ENCODE measurements at regions not wholly inside any gene's neighbourhood (a gene's known extent, or its start where the extent isn't known, plus 50 kb on each side); places are given as distances from the start of the nearest gene placed in this dataset.

DNA sequence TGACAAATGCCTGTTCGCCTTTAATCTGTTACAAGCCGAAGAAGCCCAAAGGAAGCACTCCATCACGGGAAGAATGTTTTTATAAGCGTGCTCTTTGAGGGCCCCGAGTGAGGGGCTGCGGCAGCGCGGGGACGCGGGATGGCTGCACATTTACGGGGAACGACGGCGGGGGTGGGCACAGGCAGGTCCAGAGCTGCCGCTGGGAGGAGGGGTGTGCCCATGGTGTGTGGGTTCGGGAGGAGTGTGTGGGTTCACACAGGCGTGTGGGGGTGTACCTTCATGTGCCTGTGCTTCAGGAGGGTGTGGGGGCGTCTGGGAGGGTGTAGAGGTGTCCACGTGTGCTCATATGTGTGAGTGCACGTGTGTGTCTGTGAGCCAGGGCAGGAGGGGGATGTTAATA lies 155.9 kb upstream of the ZC3H12A start:
- H3K36me3 ChIP-seq (ENCODE audit: control insufficient read depth, insufficient read depth, low read length) = no peaks in the 10 kb centered on the region
- H3K9ac ChIP-seq (ENCODE audit: insufficient read depth, low read length) = no peak overlapping the region
- H3K4me1 ChIP-seq (ENCODE audit: control insufficient read depth, extremely low read depth, insufficient read depth, low read length) = no peaks in the 10 kb centered on the region
- no peak overlapping the region for H2AFZ ChIP-seq (ENCODE audit: low read length)
- H3K27ac ChIP-seq (ENCODE audit: insufficient read depth, low read length) = no peak overlapping the region
- no peaks in the 10 kb centered on the region for H3K79me2 ChIP-seq (ENCODE audit: control insufficient read depth, insufficient read depth, low read length)
- H4K20me1 ChIP-seq (ENCODE audit: control insufficient read depth, extremely low read depth, insufficient read depth, low read length) = no peaks in the 10 kb centered on the region
- TF ChIP-seq, protein P1, sequence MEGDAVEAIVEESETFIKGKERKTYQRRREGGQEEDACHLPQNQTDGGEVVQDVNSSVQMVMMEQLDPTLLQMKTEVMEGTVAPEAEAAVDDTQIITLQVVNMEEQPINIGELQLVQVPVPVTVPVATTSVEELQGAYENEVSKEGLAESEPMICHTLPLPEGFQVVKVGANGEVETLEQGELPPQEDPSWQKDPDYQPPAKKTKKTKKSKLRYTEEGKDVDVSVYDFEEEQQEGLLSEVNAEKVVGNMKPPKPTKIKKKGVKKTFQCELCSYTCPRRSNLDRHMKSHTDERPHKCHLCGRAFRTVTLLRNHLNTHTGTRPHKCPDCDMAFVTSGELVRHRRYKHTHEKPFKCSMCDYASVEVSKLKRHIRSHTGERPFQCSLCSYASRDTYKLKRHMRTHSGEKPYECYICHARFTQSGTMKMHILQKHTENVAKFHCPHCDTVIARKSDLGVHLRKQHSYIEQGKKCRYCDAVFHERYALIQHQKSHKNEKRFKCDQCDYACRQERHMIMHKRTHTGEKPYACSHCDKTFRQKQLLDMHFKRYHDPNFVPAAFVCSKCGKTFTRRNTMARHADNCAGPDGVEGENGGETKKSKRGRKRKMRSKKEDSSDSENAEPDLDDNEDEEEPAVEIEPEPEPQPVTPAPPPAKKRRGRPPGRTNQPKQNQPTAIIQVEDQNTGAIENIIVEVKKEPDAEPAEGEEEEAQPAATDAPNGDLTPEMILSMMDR (conservative IDR thresholded peaks at IDR 0.05 in 1 of 2, IDR thresholded peaks at IDR 0.05 in 1 of 2; ENCODE audit: low read depth in 1 of 2, low read length in 2 of 2) = no peak
- no peak for TF ChIP-seq EZH2 (IDR thresholded peaks at IDR 0.05; ENCODE audit: low read length, missing control alignments)
- DNase-seq (ENCODE audit: low read depth in 2 of 2) = no peak
- H3K4me3 ChIP-seq (replicated peaks in 1 of 4; ENCODE audit: control extremely low read depth in 1 of 4, insufficient read depth in 1 of 4, low read depth in 3 of 4, low read length in 4 of 4) = no peak overlapping the region
- no peaks in the 10 kb centered on the region for H3K9me3 ChIP-seq (ENCODE audit: control insufficient read depth, insufficient read depth, low read depth, low read length)
- peaks cover 16% of the 10 kb centered on the region for H3K27me3 ChIP-seq (ENCODE audit: control insufficient read depth, insufficient read depth, low read length)
- no peak overlapping the region for H3K4me2 ChIP-seq (ENCODE audit: extremely low read depth, insufficient read depth, low read length)

DNA sequence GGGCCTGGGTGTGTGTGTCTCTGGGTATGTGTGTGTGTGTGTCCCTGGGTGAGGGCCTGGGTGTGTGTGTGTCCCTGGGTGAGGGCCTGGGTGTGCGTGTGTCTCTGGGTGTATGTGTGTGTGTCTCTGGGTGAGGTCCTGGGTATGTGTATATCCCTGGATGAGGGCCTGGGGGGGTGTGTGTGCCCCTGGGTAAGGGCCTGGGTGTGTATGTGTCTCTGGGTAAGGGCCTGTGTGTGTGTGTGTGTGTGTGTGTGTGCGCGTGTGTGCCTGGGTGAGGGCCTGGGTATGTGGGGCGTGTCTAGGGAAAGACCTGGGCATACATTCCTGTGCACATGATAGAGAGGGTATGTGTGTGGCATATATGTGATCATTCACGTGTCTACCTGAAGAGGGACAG lies 155.1 kb upstream of the ZC3H12A start:
- no peak overlapping the region for H3K4me3 ChIP-seq (replicated peaks in 1 of 4; ENCODE audit: control extremely low read depth in 1 of 4, insufficient read depth in 1 of 4, low read depth in 3 of 4, low read length in 4 of 4)
- H3K36me3 ChIP-seq (ENCODE audit: control insufficient read depth, insufficient read depth, low read length) = no peaks in the 10 kb centered on the region
- H3K9me3 ChIP-seq (ENCODE audit: control insufficient read depth, insufficient read depth, low read depth, low read length) = no peaks in the 10 kb centered on the region
- no peak for DNase-seq (ENCODE audit: low read depth in 2 of 2)
- no peak overlapping the region for H3K9ac ChIP-seq (ENCODE audit: insufficient read depth, low read length)
- H4K20me1 ChIP-seq (ENCODE audit: control insufficient read depth, extremely low read depth, insufficient read depth, low read length) = no peaks in the 10 kb centered on the region
- no peaks in the 10 kb centered on the region for H3K79me2 ChIP-seq (ENCODE audit: control insufficient read depth, insufficient read depth, low read length)
- no peak overlapping the region for H3K4me2 ChIP-seq (ENCODE audit: extremely low read depth, insufficient read depth, low read length)
- H3K27ac ChIP-seq (ENCODE audit: insufficient read depth, low read length) = no peak overlapping the region
- no peak overlapping the region for H2AFZ ChIP-seq (ENCODE audit: low read length)
- peaks cover 16% of the 10 kb centered on the region for H3K27me3 ChIP-seq (ENCODE audit: control insufficient read depth, insufficient read depth, low read length)
- no peaks in the 10 kb centered on the region for H3K4me1 ChIP-seq (ENCODE audit: control insufficient read depth, extremely low read depth, insufficient read depth, low read length)
- TF ChIP-seq, protein P1 (conservative IDR thresholded peaks at IDR 0.05 in 1 of 2, IDR thresholded peaks at IDR 0.05 in 1 of 2; ENCODE audit: low read depth in 1 of 2, low read length in 2 of 2) = no peak
- no peak for TF ChIP-seq EZH2 (IDR thresholded peaks at IDR 0.05; ENCODE audit: low read length, missing control alignments)

DNA sequence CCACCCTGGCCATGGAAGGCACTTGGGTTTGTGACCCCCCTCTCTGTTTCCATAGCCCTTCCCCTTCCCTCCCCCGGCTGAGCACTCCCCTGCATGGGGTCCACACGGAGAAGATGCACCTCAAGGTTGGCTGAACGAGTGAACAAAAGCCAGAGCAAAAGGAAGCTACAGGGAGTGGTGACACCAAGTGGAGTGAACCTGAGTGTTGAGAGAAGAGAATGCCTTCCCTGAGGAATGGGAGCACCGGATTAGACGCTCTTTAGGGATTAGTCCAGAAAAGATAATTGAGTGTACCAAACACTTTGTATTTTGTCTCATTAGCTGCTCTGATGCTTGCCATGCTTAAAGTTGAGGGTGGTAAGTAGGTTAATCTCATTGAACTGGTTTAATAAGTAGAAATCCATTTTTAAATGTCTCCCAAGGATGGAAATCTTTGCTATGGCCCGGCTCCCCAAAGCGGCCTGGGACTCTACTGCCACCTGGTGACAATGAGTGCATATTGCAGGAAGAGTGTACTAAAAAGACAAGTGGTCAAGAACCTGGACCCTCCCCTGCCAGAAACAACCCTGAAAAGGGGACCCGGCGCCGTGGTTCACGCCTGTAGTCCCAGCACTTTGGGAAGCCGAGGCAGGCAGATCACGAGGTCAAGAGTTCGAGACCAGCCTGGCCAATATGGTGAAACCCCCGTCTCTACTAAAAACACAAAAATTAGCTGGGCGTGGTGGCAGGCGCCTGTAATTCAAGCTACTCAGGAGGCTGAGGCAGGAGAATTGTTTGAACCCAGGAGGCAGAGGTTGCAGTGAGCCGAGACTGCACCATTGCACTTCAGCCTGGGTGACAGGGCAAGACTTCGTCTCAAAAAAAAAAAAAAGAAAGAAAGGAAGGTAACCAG lies 150.6 kb upstream of the ZC3H12A start:
- no peak overlapping the region for H3K4me2 ChIP-seq (ENCODE audit: extremely low read depth, insufficient read depth, low read length)
- no peaks in the 10 kb centered on the region for H4K20me1 ChIP-seq (ENCODE audit: control insufficient read depth, extremely low read depth, insufficient read depth, low read length)
- H3K4me3 ChIP-seq (replicated peaks in 1 of 4; ENCODE audit: control extremely low read depth in 1 of 4, insufficient read depth in 1 of 4, low read depth in 3 of 4, low read length in 4 of 4) = no peak overlapping the region
- peaks cover 2% of the 10 kb centered on the region for H3K27me3 ChIP-seq (ENCODE audit: control insufficient read depth, insufficient read depth, low read length)
- H3K9me3 ChIP-seq (ENCODE audit: control insufficient read depth, insufficient read depth, low read depth, low read length) = no peaks in the 10 kb centered on the region
- DNase-seq (ENCODE audit: low read depth in 2 of 2) = peak in 1 of 2 donors; percentile 20
- no peaks in the 10 kb centered on the region for H3K4me1 ChIP-seq (ENCODE audit: control insufficient read depth, extremely low read depth, insufficient read depth, low read length)
- no peaks in the 10 kb centered on the region for H3K79me2 ChIP-seq (ENCODE audit: control insufficient read depth, insufficient read depth, low read length)
- TF ChIP-seq, protein P1 (conservative IDR thresholded peaks at IDR 0.05 in 1 of 2, IDR thresholded peaks at IDR 0.05 in 1 of 2; ENCODE audit: low read depth in 1 of 2, low read length in 2 of 2) = peak; percentile 38 to 72
- TF ChIP-seq EZH2 (IDR thresholded peaks at IDR 0.05; ENCODE audit: low read length, missing control alignments) = no peak
- no peak overlapping the region for H3K9ac ChIP-seq (ENCODE audit: insufficient read depth, low read length)
- no peaks in the 10 kb centered on the region for H3K36me3 ChIP-seq (ENCODE audit: control insufficient read depth, insufficient read depth, low read length)
- no peak overlapping the region for H3K27ac ChIP-seq (ENCODE audit: insufficient read depth, low read length)
- H2AFZ ChIP-seq (ENCODE audit: low read length) = no peak overlapping the region

Measured in fibroblast of lung (primary cell).